Right lobe of liver (tissue), 4 donors: ENCODE measurements at regions not wholly inside any gene's neighbourhood (a gene's known extent, or its start where the extent isn't known, plus 50 kb on each side); places are given as distances from the start of the nearest gene placed in this dataset.

Source experiments
- CTCF ChIP-seq, 4 donors: fragments of 200-600 bp in 3 of 4; fragments of 450-650 bp in 1 of 4; IDR thresholded peaks; one replicate each; pipeline versions ENCODE4 v1.5.1 to v1.8.0; 2016 to 2022; ENCODE audit warnings: antibody characterized with exemption in 4 of 4, mild to moderate bottlenecking in 2 of 4
- POLR2A ChIP-seq: fragments of 450-650 bp; IDR thresholded peaks from one replicate; pipeline ENCODE4 v1.6.1; 2017; ENCODE audit warnings: antibody characterized with exemption, mild to moderate bottlenecking
- donor health status: DM: no; HTN: no; CAD: no.
- donor health status: DM: no; HTN: no; CAD: no.
- donor health status: DM: no; HTN: yes; CAD: no.

GRCh38 chr5:143600396-143601075, 197.1 kb upstream of the NR3C1 start:
- TF ChIP-seq CTCF (IDR thresholded peaks at IDR 0.05) (no peak), POLR2A (no peak)
